ENCODE measurements at regions not wholly inside any gene's neighbourhood (a gene's known extent, or its start where the extent isn't known, plus 50 kb on each side); places are given as distances from the start of the nearest gene placed in this dataset.

GRCh38 chr17:52678211-52678610 lies 519.7 kb upstream of the CA10 start:
- no peak for TF ChIP-seq CTCF (IDR thresholded peaks at IDR 0.05)
- no peak for DNase-seq (ENCODE audit: low spot score)
- no peak overlapping the region for H3K4me3 ChIP-seq
- no peak overlapping the region for H3K27ac ChIP-seq

- H3K4me3 ChIP-seq, result no peak overlapping the region
- no peak overlapping the region for H3K27ac ChIP-seq
- no peak for TF ChIP-seq CTCF (IDR thresholded peaks at IDR 0.05)
- DNase-seq (ENCODE audit: low spot score), result no peak
These were observed 516.2 kb upstream of the CA10 start for GRCh38 chr17:52674686-52675085.

- no peak overlapping the region for H3K4me3 ChIP-seq
- no peak overlapping the region for H3K27ac ChIP-seq
- DNase-seq (ENCODE audit: low spot score), result no peak
- TF ChIP-seq CTCF (IDR thresholded peaks at IDR 0.05), result no peak
These were observed 515.3 kb upstream of the CA10 start for GRCh38 chr17:52673791-52674190.

- Histone ChIP-seq H3K4me3 (no peak overlapping the region), H3K27ac (no peak overlapping the region)
- DNase-seq (ENCODE audit: low spot score), result no peak
- no peak for TF ChIP-seq CTCF (IDR thresholded peaks at IDR 0.05)
These were observed 507.8 kb upstream of the CA10 start for GRCh38 chr17:52666264-52666663.

GRCh38 chr17:52660692-52661091 lies 502.2 kb upstream of the CA10 start:
- H3K27ac ChIP-seq, result no peak overlapping the region
- no peak for DNase-seq (ENCODE audit: low spot score)
- H3K4me3 ChIP-seq, result no peak overlapping the region
- TF ChIP-seq CTCF (IDR thresholded peaks at IDR 0.05), result no peak

- Histone ChIP-seq H3K4me3 (no peak overlapping the region), H3K27ac (no peak overlapping the region)
- no peak for TF ChIP-seq CTCF (IDR thresholded peaks at IDR 0.05)
- no peak for DNase-seq (ENCODE audit: low spot score)
These were observed 494.5 kb upstream of the CA10 start for GRCh38 chr17:52653014-52653413.

- H3K4me3 ChIP-seq, result no peak overlapping the region
- no peak overlapping the region for H3K27ac ChIP-seq
- no peak for TF ChIP-seq CTCF (IDR thresholded peaks at IDR 0.05)
- no peak for DNase-seq (ENCODE audit: low spot score)
These were observed 490.5 kb upstream of the CA10 start for GRCh38 chr17:52648995-52649394.
